ENCODE measurements at regions not wholly inside any gene's neighbourhood (a gene's known extent, or its start where the extent isn't known, plus 50 kb on each side); places are given as distances from the start of the nearest gene placed in this dataset.

DNA sequence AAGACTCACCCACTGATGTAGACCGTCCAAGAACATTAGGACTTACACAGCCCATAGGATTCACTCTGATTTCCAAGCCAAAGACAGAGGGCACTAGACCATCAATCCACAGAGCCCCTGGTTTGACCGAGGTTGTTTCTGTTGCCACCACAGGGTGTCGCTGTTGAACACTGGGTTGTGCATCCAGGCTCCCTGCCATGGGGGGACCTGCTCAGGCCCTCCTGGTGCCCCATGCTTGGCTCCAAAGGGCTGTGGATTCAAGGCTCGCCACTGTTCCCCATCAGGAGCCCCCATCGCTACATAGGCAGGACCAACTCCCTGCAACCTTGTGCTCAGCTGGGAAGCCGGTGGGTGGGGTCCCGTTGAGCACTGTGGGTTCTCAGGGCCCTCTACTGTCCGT lies 128.0 kb upstream of the ANO1 start:
- TF ChIP-seq CTCF (IDR thresholded peaks at IDR 0.05 in 2 of 3, conservative IDR thresholded peaks at IDR 0.05 in 1 of 3; ENCODE audit: control insufficient read depth in 2 of 3, extremely low read depth in 1 of 3, insufficient read depth in 1 of 3, low read depth in 3 of 3, low read length in 3 of 3): peak; percentile 18 to 35 (median 31); a peak in 4 of 6 replicates
- no peak for TF ChIP-seq GABPA (IDR thresholded peaks at IDR 0.05; ENCODE audit: low read depth)
- TF ChIP-seq RAD21 (IDR thresholded peaks at IDR 0.05; ENCODE audit: insufficient read depth, low read depth, low read length): peak; percentile 39; the same call in 1 of the 2 replicates
- TF ChIP-seq SMC3 (IDR thresholded peaks at IDR 0.05; ENCODE audit: borderline replicate concordance, low read length): peak; percentile 37; the same call in 1 of the 2 replicates
- no peak for TF ChIP-seq TARDBP (IDR thresholded peaks at IDR 0.05; ENCODE audit: borderline replicate concordance)
- Histone ChIP-seq H3K36me3 (ENCODE audit: control insufficient read depth in 2 of 2, insufficient read depth in 2 of 2, low read length in 1 of 2) (no peaks in the 10 kb centered on the region), H4K20me1 (ENCODE audit: control insufficient read depth, insufficient read depth) (no peaks in the 10 kb centered on the region), H3K4me1 (ENCODE audit: control insufficient read depth, insufficient read depth, low read length) (no peaks in the 10 kb centered on the region), H3K9me3 (replicated peaks; ENCODE audit: control insufficient read depth, insufficient read depth, low read length) (peaks cover 3% of the 10 kb centered on the region; the same call in 1 of the 3 replicates), H3K4me2 (ENCODE audit: control insufficient read depth, insufficient read depth) (no peak overlapping the region), H3K79me2 (ENCODE audit: control insufficient read depth, insufficient read depth, low read length) (no peaks in the 10 kb centered on the region), H2AFZ (ENCODE audit: control insufficient read depth, low read depth, low read length) (no peak overlapping the region), H3K27ac (ENCODE audit: control insufficient read depth, insufficient read depth) (no peak overlapping the region), H3K9ac (ENCODE audit: control insufficient read depth, insufficient read depth, low read length) (no peak overlapping the region), H3K27me3 (replicated peaks in 1 of 2; ENCODE audit: control insufficient read depth in 2 of 2, insufficient read depth in 2 of 2, low read length in 1 of 2) (no peaks in the 10 kb centered on the region; a peak in 1 of 4 replicates), H3K4me3 (no peak overlapping the region)
- no peak for ATAC-seq
- DNase-seq (ENCODE audit: low read depth, low spot score): no peak
- intact Hi-C loops (cut with micrococcal nuclease; ENCODE audit: unreplicated experiment): no loop called here
- in situ Hi-C loops (cut with MboI): no loop called here
- RAD21 ChIA-PET (ENCODE audit: unreplicated experiment): no interaction called here
- 33% methylated on average over 8 of the region's 8 CpGs for WGBS (ENCODE audit: insufficient coverage, insufficient replicate concordance, low lambda C conversion rate, missing lambda C conversion rate)
- CTCF ChIA-PET: no interaction called here
- POLR2A ChIA-PET: no interaction called here
- SMC1A ChIA-PET (ENCODE audit: uncharacterized antibody, unreplicated experiment): no interaction called here
- no TSS peak for BruUV-seq (replicated peaks)
- FAIRE-seq: no peak

- no peak overlapping the region for H3K4me3 ChIP-seq
- DNase-seq (ENCODE audit: low read depth, low spot score) (no peak), FAIRE-seq (no peak), ATAC-seq (no peak)
- no peaks in the 10 kb centered on the region; a peak in 1 of 4 replicates for H3K27me3 ChIP-seq (replicated peaks in 1 of 2; ENCODE audit: control insufficient read depth in 2 of 2, insufficient read depth in 2 of 2, low read length in 1 of 2)
- no peak for TF ChIP-seq STAT3 (IDR thresholded peaks at IDR 0.05; ENCODE audit: low read depth, low read length)
- TF ChIP-seq HDAC6 (IDR thresholded peaks at IDR 0.05; ENCODE audit: unreplicated experiment): no peak
- no peak for TF ChIP-seq TBL1XR1 (IDR thresholded peaks at IDR 0.05; ENCODE audit: low read depth, low read length)
- TF ChIP-seq CBFB (IDR thresholded peaks at IDR 0.05; ENCODE audit: low read depth): no peak
- TF ChIP-seq EGR1 (IDR thresholded peaks at IDR 0.05; ENCODE audit: borderline replicate concordance in 1 of 2, low read depth in 2 of 2, low read length in 2 of 2): no peak
- no peak for TF ChIP-seq GATAD2B (conservative IDR thresholded peaks at IDR 0.05; ENCODE audit: low read depth)
- TF ChIP-seq ZNF622 (IDR thresholded peaks at IDR 0.05): no peak
- TF ChIP-seq ESRRA (IDR thresholded peaks at IDR 0.05; ENCODE audit: low read length): no peak
- no peak for TF ChIP-seq ETV6 (conservative IDR thresholded peaks at IDR 0.05 in 1 of 2, IDR thresholded peaks at IDR 0.05 in 1 of 2; ENCODE audit: borderline replicate concordance in 1 of 2, low read depth in 1 of 2)
- no peak for TF ChIP-seq MYB (IDR thresholded peaks at IDR 0.05; ENCODE audit: borderline replicate concordance, low read depth, low read length)
- ChIA-PET RAD21 (ENCODE audit: unreplicated experiment) (no interaction called here), POLR2A (no interaction called here), CTCF (no interaction called here), SMC1A (ENCODE audit: uncharacterized antibody, unreplicated experiment) (no interaction called here)
- no peak overlapping the region for H3K4me2 ChIP-seq (ENCODE audit: control insufficient read depth, insufficient read depth)
- intact Hi-C loops (cut with micrococcal nuclease; ENCODE audit: unreplicated experiment): no loop called here
- H3K36me3 ChIP-seq (ENCODE audit: control insufficient read depth in 2 of 2, insufficient read depth in 2 of 2, low read length in 1 of 2): no peaks in the 10 kb centered on the region
- in situ Hi-C loops (cut with MboI): no loop called here
- H4K20me1 ChIP-seq (ENCODE audit: control insufficient read depth, insufficient read depth): no peaks in the 10 kb centered on the region
- BruUV-seq (replicated peaks): no TSS peak
- H3K79me2 ChIP-seq (ENCODE audit: control insufficient read depth, insufficient read depth, low read length): no peaks in the 10 kb centered on the region
- H2AFZ ChIP-seq (ENCODE audit: control insufficient read depth, low read depth, low read length): no peak overlapping the region
- H3K9me3 ChIP-seq (replicated peaks; ENCODE audit: control insufficient read depth, insufficient read depth, low read length): peaks cover 3% of the 10 kb centered on the region; the same call in 1 of the 3 replicates
- 16% methylated on average over 6 of the region's 6 CpGs for WGBS (ENCODE audit: insufficient coverage, insufficient replicate concordance, low lambda C conversion rate, missing lambda C conversion rate)
- no peak overlapping the region for H3K27ac ChIP-seq (ENCODE audit: control insufficient read depth, insufficient read depth)
- no peak overlapping the region for H3K9ac ChIP-seq (ENCODE audit: control insufficient read depth, insufficient read depth, low read length)
- H3K4me1 ChIP-seq (ENCODE audit: control insufficient read depth, insufficient read depth, low read length): no peaks in the 10 kb centered on the region
These were observed 127.5 kb upstream of the ANO1 start for GRCh38 chr11:69950621-69951020.

Data from GM12878 (cell line).